ENCODE measurements at regions not wholly inside any gene's neighbourhood (a gene's known extent, or its start where the extent isn't known, plus 50 kb on each side); places are given as distances from the start of the nearest gene placed in this dataset.

GRCh38 chrX:17266136-17266535 lies 108.9 kb upstream of the NHS start:
- no peak for TF ChIP-seq CTCF (conservative IDR thresholded peaks at IDR 0.05; ENCODE audit: low read depth, low read length)
- no peak for DNase-seq (ENCODE audit: low read depth)
- no peak overlapping the region for H3K4me3 ChIP-seq (ENCODE audit: low read depth, low read length)

GRCh38 chrX:17278961-17279360 lies 96.0 kb upstream of the NHS start:
- no peak overlapping the region for H3K4me3 ChIP-seq (ENCODE audit: low read depth, low read length)
- no peak for TF ChIP-seq CTCF (conservative IDR thresholded peaks at IDR 0.05; ENCODE audit: low read depth, low read length)
- no peak for DNase-seq (ENCODE audit: low read depth)

GRCh38 chrX:17285983-17286382 lies 89.0 kb upstream of the NHS start:
- TF ChIP-seq CTCF (conservative IDR thresholded peaks at IDR 0.05; ENCODE audit: low read depth, low read length) = no peak
- no peak overlapping the region for H3K4me3 ChIP-seq (ENCODE audit: low read depth, low read length)
- DNase-seq (ENCODE audit: low read depth) = no peak

GRCh38 chrX:17291171-17291900 lies 83.7 kb upstream of the NHS start:
- no peak for TF ChIP-seq CTCF (conservative IDR thresholded peaks at IDR 0.05; ENCODE audit: low read depth, low read length)
- DNase-seq (ENCODE audit: low read depth) = no peak
- no peak overlapping the region for H3K4me3 ChIP-seq (ENCODE audit: low read depth, low read length)

GRCh38 chrX:17292111-17292527 lies 82.9 kb upstream of the NHS start:
- no peak for DNase-seq (ENCODE audit: low read depth)
- H3K4me3 ChIP-seq (ENCODE audit: low read depth, low read length) = no peak overlapping the region
- TF ChIP-seq CTCF (conservative IDR thresholded peaks at IDR 0.05; ENCODE audit: low read depth, low read length) = no peak

- no peak overlapping the region for H3K4me3 ChIP-seq (ENCODE audit: low read depth, low read length)
- no peak for DNase-seq (ENCODE audit: low read depth)
- no peak for TF ChIP-seq CTCF (conservative IDR thresholded peaks at IDR 0.05; ENCODE audit: low read depth, low read length)
Measured at GRCh38 chrX:17294561-17294960, 80.4 kb upstream of the NHS start.

- TF ChIP-seq CTCF (conservative IDR thresholded peaks at IDR 0.05; ENCODE audit: low read depth, low read length) = no peak
- no peak for DNase-seq (ENCODE audit: low read depth)
- no peak overlapping the region for H3K4me3 ChIP-seq (ENCODE audit: low read depth, low read length)
Measured at GRCh38 chrX:17295791-17296190, 79.2 kb upstream of the NHS start.
